NOMO-1 treated with DMSO at 0.1 percent for 48 hours (cell line): ENCODE measurements at regions not wholly inside any gene's neighbourhood (a gene's known extent, or its start where the extent isn't known, plus 50 kb on each side); places are given as distances from the start of the nearest gene placed in this dataset.
"Not testable (repeated sequence)": the region's sequence is repeated elsewhere in the genome, so short reads cannot be mapped to it uniquely, and the experiment has no call there.

Experiments used
- DNase-seq: peaks from one replicate; lab custom pipeline; 2025; ENCODE audit not compliant: unreplicated experiment; lab: John Stamatoyannopoulos, UW

GRCh38 chr10:23493711-23494110, 54.8 kb downstream of the OTUD1 start:
- DNase-seq: no peak

- DNase-seq: no peak
Measured at GRCh38 chr10:23496727-23497126, 57.9 kb downstream of the OTUD1 start.

- DNase-seq: no peak
Measured at GRCh38 chr10:23499372-23500132, 60.7 kb downstream of the OTUD1 start.

- DNase-seq: no peak
Measured at GRCh38 chr10:23505797-23506465, 67.1 kb downstream of the OTUD1 start.

GRCh38 chr10:23512355-23513058, 73.6 kb downstream of the OTUD1 start:
- peak; percentile 71 for DNase-seq

- DNase-seq: not testable (repeated sequence)
Measured at GRCh38 chr10:23513621-23514020, 74.7 kb downstream of the OTUD1 start.

GRCh38 chr10:23514321-23514720, 75.4 kb downstream of the OTUD1 start:
- no peak for DNase-seq

GRCh38 chr10:23516530-23516929, 77.7 kb downstream of the OTUD1 start:
- DNase-seq: peak; percentile 20

- DNase-seq: no peak
Measured at GRCh38 chr10:23517155-23517554, 78.3 kb downstream of the OTUD1 start.

GRCh38 chr10:23521735-23522134, 82.9 kb downstream of the OTUD1 start:
- peak; percentile 71 for DNase-seq

- DNase-seq: no peak
Measured at GRCh38 chr10:23522345-23522744, 83.5 kb downstream of the OTUD1 start.

GRCh38 chr10:23523251-23523650, 84.4 kb downstream of the OTUD1 start:
- no peak for DNase-seq

- DNase-seq: no peak
Measured at GRCh38 chr10:23525406-23525805, 86.5 kb downstream of the OTUD1 start.

GRCh38 chr10:23528419-23528818, 89.5 kb downstream of the OTUD1 start:
- no peak for DNase-seq

- no peak for DNase-seq
Measured at GRCh38 chr10:23529625-23530024, 90.8 kb downstream of the OTUD1 start.

- no peak for DNase-seq
Measured at GRCh38 chr10:23530079-23530478, 91.2 kb downstream of the OTUD1 start.

GRCh38 chr10:23533212-23533611, 94.3 kb downstream of the OTUD1 start:
- DNase-seq: no peak

GRCh38 chr10:23534326-23534725, 95.5 kb downstream of the OTUD1 start:
- no peak for DNase-seq

GRCh38 chr10:23534761-23535160, 95.9 kb downstream of the OTUD1 start:
- no peak for DNase-seq

GRCh38 chr10:23535381-23535780, 96.5 kb downstream of the OTUD1 start:
- DNase-seq: peak; percentile 28

- DNase-seq: no peak
Measured at GRCh38 chr10:23538968-23539367, 100.1 kb downstream of the OTUD1 start.
